ENCODE measurements at regions not wholly inside any gene's neighbourhood (a gene's known extent, or its start where the extent isn't known, plus 50 kb on each side); places are given as distances from the start of the nearest gene placed in this dataset.

GRCh38 chr2:236505041-236505440 is 64.6 kb upstream of the ACKR3 start:
- intact Hi-C loops (cut with DNase I; ENCODE audit: low total_unique reads): no loop called here
- no peak for DNase-seq
- no peaks in the 10 kb centered on the region for H3K9me3 ChIP-seq
- no peaks in the 10 kb centered on the region for H3K27me3 ChIP-seq
- H3K36me3 ChIP-seq: no peaks in the 10 kb centered on the region
- H3K4me3 ChIP-seq: no peak overlapping the region
- no peaks in the 10 kb centered on the region for H3K4me1 ChIP-seq
- no peak for TF ChIP-seq POLR2A (IDR thresholded peaks at IDR 0.05)
- no peak for TF ChIP-seq CTCF (IDR thresholded peaks at IDR 0.05)
- H3K27ac ChIP-seq: no peak overlapping the region

GRCh38 chr2:236505648-236506047 is 64.0 kb upstream of the ACKR3 start:
- intact Hi-C loops (cut with DNase I; ENCODE audit: low total_unique reads): no loop called here
- H3K4me1 ChIP-seq: no peaks in the 10 kb centered on the region
- H3K27me3 ChIP-seq: no peaks in the 10 kb centered on the region
- no peaks in the 10 kb centered on the region for H3K36me3 ChIP-seq
- H3K27ac ChIP-seq: no peak overlapping the region
- TF ChIP-seq CTCF (IDR thresholded peaks at IDR 0.05) (no peak), POLR2A (IDR thresholded peaks at IDR 0.05) (no peak)
- H3K4me3 ChIP-seq: no peak overlapping the region
- DNase-seq: no peak
- H3K9me3 ChIP-seq: no peaks in the 10 kb centered on the region

GRCh38 chr2:236507393-236508085 is 62.1 kb upstream of the ACKR3 start:
- TF ChIP-seq CTCF (IDR thresholded peaks at IDR 0.05) (no peak), POLR2A (IDR thresholded peaks at IDR 0.05) (no peak)
- no peaks in the 10 kb centered on the region for H3K36me3 ChIP-seq
- H3K27ac ChIP-seq: no peak overlapping the region
- no peaks in the 10 kb centered on the region for H3K27me3 ChIP-seq
- H3K4me1 ChIP-seq: no peaks in the 10 kb centered on the region
- peak; percentile 27 to 32 for DNase-seq
- H3K4me3 ChIP-seq: peak overlapping the region; percentile 2 to 30
- H3K9me3 ChIP-seq: no peaks in the 10 kb centered on the region
- intact Hi-C loops (cut with DNase I; ENCODE audit: low total_unique reads): no loop called here

- Histone ChIP-seq H3K9me3 (no peaks in the 10 kb centered on the region), H3K27ac (no peak overlapping the region), H3K4me1 (peaks cover 0 to 7% of the 10 kb centered on the region in 2 donors), H3K36me3 (no peaks in the 10 kb centered on the region), H3K4me3 (no peak overlapping the region), H3K27me3 (no peaks in the 10 kb centered on the region)
- DNase-seq: no peak
- TF ChIP-seq POLR2A (IDR thresholded peaks at IDR 0.05): no peak
- TF ChIP-seq CTCF (IDR thresholded peaks at IDR 0.05): no peak
- intact Hi-C loops (cut with DNase I; ENCODE audit: low total_unique reads): no loop called here
Measured at GRCh38 chr2:236508466-236508865, 61.2 kb upstream of the ACKR3 start.

GRCh38 chr2:236510034-236510433 is 59.6 kb upstream of the ACKR3 start:
- Histone ChIP-seq H3K36me3 (no peaks in the 10 kb centered on the region), H3K27me3 (no peaks in the 10 kb centered on the region), H3K4me1 (peaks cover 0 to 7% of the 10 kb centered on the region in 2 donors), H3K4me3 (no peak overlapping the region), H3K27ac (no peak overlapping the region), H3K9me3 (no peaks in the 10 kb centered on the region)
- no peak for DNase-seq
- TF ChIP-seq CTCF (IDR thresholded peaks at IDR 0.05): no peak
- no peak for TF ChIP-seq POLR2A (IDR thresholded peaks at IDR 0.05)
- intact Hi-C loops (cut with DNase I; ENCODE audit: low total_unique reads): no loop called here

Measured in uterus (tissue), 3 donors.